EH (cell line): ENCODE measurements at regions not wholly inside any gene's neighbourhood (a gene's known extent, or its start where the extent isn't known, plus 50 kb on each side); places are given as distances from the start of the nearest gene placed in this dataset.
"Not testable (repeated sequence)": the region's sequence is repeated elsewhere in the genome, so short reads cannot be mapped to it uniquely, and the experiment has no call there.

Experiments
- DNase-seq: peaks from one replicate; pipeline ENCODE4 v3.0.0-alpha.2; 2015; ENCODE audit warnings: low read depth

DNA sequence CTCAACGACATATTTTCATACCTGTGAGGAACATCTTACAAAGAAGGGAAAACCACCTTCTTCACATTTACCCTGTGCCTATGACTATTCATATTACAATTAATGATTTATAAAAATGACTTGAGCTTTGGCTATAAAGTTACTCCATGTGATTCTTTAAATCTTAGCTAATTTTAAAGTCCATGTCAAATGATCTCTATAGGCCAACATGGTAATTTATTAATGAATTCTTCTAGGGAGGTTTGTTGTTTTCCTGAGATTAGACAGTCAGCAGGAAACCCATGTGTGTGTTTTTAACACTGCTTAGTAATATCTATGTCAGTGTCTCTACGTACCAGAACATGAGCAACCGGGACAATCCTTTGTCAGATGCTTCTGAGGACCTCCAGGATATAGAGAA is 307.3 kb downstream of the IPMK start:
- no peak for DNase-seq

DNA sequence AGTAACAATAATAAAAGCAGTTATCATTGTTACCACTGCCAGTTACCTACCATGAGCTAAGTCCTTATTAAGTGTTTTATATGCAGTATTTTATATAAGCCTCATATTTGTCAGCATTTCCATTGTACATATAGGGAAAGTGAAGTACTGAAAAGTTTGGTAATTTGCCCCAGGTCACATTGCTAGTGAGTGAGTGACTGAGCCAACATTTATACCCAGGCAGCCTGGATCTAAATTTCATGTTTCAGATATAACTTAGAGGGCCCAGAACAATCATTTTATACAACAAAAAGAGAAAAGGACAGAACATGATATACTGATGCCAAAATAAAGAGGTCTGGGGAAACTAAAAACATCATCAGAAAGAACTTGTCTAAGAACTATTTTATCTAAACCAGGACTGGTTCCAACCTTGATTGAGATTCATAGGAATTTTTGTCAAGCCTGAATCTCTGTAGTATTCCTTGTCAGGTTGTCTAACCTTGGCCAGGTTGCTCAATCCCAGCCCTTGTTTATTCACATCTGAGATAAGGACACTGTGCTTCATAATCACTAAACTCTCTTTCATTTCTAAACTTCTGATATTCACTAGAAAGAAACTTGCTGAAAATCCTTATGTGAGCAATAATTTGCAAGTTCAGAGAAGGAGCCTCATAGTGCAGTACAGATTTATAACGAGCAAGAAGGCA is 308.2 kb downstream of the IPMK start:
- no peak for DNase-seq

DNA sequence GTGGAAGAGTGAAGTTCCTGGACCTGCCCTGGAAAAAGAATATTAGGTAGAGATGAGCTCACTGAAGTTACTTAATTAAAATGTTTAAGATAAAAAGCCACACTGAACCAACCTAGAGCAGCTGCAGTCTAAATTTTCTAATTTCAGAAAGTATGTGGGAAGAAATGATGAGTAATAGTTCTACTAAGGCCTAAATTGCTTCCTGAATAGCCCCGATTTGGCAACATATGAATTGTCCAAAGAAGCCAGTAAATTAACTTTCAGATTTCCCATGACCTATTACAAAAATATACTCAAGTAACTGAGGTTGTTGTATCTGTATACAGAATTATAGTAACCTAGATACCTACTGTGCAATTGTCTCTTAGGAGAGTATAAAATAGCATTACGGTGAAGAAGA is 312.6 kb downstream of the IPMK start:
- DNase-seq: peak; percentile 79

DNA sequence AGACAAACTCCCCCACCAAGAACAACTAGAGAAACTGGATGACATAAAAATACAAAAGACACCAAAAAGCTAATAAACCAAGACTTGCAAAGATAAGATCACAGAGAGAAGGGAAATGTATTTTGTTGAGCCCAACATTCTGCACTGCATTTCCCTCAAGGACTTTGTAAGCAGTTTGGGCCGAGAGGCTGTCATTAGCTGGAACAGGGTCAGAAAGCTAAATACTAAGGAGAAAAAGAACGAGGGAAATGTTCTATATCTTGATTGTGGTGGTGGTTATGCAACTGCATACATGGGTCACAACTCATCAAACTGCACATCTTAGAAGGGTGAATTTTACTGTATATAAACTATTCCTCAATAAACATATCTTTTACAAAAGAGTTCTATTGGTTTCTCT is 315.0 kb downstream of the IPMK start:
- DNase-seq: peak; percentile 83

DNA sequence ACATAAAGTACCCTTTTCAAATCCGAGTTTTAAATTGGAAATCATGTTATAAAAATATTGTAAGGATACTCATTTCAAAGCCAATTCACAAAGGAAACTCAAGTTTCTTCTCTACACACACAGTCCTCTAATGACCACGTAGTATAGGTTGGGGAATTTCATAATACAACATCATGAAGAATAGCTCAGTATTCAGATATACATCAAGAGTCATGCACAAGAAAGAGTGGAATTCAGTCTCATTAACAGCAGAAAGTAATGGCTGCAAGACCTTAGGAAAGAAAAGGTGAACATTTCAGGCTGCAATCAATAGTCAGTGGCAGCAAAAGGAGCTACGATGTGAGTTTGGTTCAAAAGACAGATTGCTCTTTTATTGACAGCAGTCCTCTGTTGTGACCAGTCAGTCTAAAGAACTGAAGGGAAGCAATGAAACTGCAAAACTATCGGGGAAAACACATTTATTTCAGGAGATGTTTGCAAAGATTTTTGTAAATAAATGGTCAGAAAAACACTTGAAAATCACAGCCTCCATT is 317.2 kb downstream of the IPMK start:
- no peak for DNase-seq

DNA sequence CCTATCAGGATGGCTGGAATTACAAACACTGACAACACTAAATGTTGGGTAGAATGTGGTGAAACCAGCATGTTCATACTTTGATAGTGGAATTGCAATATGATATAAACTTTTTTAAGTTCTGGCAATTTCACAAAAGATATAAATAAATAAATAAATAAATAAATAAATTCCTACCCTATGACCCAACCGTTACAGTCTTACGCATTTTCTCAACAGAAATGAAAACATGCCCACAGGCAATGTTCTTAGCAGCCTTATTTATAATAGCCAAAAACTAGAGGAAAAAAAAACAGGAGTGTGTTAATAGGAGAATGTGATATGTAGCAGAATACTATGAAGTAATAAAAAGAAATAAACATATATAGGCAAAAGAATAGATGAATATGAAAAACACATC is 318.9 kb downstream of the IPMK start:
- peak; percentile 62 for DNase-seq

DNA sequence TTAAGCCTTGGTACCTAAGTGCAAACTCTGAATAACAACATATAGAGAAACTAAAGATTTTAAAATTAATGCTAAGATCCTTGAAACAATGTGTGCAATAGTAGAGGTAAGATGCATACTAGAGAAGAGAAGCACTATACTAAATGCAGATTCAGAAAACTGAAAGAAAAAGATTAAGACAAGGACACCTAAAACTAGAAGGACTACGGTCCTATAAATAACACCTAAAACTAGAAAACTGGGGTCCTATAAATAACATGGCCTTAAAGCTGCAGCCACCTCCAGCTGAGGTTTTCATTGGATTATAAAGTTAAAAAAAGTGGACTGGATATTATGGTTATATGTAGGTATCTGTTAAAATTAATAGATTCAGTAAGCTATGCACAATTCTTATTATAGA is 320.9 kb downstream of the IPMK start:
- DNase-seq: no peak

DNA sequence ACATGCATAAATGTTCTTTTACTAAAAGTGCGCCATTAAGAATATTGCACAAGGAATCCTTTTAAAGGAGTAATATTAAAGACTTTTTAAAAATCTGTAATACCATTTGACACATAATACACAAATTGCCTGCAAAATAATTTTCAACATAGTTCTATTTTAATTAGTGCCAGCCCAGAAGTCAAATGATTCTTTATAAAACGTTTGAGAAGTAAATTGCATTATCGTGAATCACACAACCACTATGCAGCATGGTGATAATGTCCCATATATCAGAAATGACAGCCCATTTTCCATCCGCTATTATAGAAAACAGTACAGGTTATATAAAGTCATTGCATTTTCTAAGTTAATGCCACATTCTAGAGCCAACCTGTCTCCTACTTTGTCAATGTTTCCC is 324.0 kb downstream of the IPMK start:
- no peak for DNase-seq

DNA sequence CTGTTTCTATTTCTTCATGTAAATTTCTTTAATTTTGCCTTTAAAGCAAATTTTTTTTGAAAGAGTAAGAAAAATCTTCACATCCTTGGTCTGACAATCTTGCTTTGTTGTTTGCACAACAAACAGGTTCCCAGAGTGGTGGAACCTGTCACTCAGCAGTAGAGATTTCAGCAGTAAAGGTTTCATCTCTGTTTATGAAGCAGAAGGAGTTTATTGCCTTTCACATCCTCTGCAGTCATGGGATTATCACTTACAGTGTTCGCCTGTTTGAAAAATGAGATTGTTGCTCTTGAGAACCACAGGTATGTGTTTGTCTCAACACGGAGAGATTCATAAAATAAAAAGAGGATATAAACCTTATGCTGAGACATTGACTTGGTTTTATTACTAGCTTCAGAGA is 342.6 kb downstream of the IPMK start:
- no peak for DNase-seq

DNA sequence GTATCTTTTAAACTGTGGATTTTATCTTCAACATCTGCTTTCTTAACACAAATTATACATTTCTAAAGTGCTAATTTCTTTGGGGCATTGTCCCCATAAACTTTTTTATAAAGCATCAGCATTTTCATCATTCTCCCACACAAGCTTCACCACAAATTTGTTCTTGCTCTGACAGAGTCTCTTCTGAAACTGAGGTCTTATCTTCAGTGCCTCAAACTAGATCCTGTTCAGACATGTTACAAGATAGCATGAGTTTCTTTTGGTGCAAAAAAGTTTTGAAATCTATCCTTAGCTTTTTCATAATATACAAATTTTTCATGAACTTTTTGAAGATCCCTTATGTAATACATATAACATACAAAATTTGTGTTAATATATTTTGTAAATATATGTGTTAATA is 346.6 kb downstream of the IPMK start:
- DNase-seq: no peak

DNA sequence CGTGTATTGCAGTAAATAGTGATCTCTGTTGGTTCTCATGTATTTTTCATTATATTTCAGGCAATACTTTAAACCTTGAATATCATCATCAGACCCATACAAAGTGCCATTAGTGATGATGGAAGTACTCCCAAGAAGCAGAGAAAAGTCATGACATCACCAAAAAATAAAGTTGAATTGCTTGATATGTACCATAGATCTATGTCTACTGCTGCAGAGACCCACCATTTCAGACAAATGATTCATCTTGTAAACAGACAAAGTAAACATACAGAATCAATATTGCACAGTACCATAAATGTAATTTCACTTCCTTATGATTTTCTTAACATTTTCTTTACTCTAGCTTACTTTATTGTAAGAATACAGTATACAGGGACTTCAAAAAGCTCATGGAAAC is 347.8 kb downstream of the IPMK start:
- no peak for DNase-seq

DNA sequence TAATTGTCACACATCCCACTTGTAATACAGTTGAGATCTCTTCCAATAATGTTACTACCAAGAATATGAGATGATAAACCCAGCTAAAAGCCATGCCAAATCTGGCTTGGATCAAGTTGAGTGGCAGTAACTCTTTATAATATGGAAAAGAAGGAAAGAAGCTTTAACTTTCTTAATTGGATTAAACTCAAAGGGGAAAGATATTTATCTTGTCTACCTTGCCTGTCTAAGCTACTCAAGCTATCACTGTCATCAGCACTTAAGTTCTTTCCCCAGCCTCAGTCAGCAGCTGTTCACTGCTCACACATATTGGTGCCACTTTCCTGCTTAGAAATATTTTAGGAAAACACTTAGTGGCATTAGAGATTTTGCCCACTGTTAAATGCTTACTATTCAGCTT is 350.7 kb downstream of the IPMK start:
- no peak for DNase-seq

DNA sequence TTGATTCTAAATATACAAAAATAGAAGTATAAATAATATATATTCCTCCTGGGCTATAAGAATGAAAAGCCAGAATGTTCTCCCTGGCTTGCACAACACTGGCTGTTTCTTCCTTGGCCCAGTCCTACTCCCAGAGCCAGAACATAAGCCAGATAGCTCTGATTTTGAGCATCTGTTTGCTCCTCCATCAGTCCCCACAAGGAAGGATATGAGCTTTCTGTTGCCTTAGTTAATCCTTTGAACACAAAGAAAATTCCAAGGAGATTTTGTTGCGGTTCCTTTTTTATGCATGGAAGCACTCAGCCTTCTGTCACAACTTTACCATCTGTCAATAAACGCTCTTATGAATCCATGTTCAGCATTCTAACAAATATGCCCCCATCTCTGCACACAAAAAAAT is 361.8 kb downstream of the IPMK start:
- no peak for DNase-seq

DNA sequence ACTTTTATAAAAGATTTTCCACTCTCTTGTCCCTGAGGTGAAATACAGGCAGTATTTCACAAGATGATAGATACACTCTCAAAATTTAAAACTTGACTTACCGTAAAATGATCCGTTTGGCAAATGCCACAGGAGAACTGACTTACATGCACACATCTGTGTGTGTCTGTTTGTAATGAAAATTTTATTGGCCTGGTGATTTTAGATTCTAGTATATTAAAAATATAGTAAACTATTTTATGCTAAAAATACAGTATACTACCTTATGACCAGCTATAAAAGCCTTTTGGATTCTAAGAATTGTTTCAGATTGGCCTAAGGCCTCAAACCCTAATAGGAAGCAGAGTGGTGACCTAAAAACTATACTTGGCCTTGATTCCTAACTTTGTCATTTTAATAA is 362.7 kb downstream of the IPMK start:
- DNase-seq: no peak

DNA sequence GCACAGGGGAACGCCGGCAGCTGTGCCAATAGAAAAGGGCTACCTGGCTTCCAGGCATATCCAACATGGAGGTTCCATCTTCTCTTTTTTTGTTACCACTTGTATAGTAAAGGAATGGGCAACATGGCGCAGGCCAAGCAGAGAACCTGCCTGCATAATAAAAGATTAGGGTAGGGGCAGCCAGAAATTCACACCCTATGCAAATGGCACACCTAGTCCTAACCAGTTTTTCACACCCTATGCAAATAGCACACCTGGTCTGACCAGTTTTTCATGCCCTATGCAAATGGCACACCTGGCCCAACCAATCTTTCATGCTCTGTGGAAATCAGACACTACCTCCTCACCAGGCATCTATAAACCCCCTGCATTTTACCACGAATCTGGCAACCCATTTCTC is 369.5 kb downstream of the IPMK start:
- DNase-seq: no peak

DNA sequence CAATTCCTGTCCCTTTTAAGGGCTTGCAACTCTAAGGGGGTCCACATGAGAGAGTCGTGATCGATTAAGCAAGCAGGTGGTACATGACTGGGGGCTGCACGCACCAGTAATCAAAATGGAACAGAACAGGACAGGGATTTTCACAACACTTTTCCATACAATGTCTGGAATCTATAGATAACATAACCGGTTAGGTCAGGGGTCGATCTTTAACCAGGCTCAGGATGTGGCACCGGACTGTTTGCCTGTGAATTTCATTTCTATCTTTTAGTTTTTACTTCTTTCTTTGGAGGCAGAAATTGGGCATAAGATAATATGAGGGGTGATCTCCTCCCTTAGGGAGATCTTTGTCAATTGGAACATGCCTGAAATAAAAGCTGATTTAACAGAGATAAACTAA is 370.1 kb downstream of the IPMK start:
- no peak for DNase-seq

DNA sequence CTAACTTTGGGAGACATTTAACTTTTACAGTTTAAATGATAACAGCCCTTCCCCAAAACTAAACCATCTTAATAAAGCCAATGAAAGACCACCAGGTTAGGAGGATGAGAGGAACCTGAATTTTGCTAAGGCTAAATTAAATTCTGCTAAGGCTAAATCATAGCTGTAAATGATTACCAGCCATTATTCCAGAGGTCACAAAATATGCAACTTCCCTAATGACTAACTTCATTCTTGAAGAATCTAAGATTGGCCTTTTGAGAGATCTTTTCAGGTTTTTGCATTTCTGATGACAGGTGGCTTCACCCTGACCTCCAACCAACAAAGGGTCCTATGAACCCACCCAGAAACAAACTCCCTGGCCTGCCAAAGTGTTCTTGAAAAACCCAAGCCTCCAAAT is 373.3 kb downstream of the IPMK start:
- no peak for DNase-seq

DNA sequence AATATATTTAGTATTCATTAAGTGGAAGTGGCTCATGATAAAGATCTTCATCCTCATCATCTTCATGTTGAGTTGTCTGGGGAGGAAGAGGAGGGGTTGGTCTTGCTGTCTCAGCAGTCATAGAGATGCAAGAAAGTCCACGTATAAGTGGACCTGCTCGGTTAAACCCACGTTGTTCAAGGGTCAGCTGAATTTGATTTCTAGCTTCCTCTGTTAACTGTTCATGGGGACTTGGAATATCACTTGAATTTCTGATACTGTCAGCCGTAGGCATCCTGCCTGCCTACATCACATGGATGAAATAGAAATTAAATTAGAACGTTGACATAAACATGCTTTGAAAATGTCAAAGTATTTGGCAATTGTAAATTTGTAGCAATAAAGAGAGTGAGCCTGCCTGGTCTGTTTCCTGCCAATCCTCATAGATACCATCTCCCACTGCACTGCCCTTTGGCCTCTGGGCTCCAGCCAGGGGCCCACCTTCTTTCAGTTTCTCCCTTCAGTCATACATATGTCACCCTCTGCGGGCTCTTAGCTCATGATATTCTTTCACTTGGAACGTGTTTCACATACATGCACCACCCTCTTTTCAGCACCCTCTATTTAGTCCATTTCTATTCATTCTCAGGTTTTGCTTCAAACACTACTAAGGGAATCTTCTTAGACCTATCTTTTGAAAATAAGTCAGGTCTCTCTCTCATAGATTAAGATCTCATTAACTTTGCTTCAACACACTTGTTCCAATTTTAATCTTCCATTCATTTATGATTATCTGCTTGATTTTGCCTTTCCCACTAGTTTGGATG is 376.3 kb downstream of the IPMK start:
- DNase-seq: no peak

DNA sequence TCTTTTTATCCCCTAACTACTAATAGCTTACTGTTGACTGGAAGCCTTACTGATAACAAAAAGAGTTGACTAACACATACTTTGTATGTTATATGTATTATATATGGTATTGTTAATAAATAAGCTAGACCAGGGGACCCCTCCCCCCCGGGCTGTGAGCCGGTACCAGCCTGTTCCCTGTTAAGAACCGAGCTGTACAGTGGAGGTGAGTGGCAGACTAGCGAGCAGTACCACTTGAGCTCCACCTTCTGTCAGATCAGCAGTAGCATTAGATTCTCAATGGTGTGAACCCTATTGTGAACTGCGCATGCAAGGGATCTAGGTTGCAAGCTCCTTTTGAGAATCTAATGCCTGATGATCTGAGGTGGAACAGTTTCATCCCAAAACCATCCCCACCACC is 377.0 kb downstream of the IPMK start:
- no peak for DNase-seq

DNA sequence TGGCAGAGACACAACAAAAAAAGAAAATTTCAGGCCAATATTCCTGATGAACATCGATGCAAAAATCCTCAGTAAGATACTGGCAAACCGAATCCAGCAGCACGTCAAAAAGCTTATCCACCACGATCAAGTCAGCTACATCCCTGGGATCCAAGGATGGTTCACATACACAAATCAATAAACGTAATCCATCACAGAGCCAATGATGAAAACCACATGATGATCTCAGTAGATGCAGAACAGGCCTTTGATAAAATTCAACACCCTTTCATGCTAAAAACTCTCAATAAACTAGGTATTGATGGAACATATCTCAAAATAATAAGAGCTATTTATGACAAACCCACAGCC is 382.1 kb downstream of the IPMK start:
- not testable (repeated sequence) for DNase-seq

DNA sequence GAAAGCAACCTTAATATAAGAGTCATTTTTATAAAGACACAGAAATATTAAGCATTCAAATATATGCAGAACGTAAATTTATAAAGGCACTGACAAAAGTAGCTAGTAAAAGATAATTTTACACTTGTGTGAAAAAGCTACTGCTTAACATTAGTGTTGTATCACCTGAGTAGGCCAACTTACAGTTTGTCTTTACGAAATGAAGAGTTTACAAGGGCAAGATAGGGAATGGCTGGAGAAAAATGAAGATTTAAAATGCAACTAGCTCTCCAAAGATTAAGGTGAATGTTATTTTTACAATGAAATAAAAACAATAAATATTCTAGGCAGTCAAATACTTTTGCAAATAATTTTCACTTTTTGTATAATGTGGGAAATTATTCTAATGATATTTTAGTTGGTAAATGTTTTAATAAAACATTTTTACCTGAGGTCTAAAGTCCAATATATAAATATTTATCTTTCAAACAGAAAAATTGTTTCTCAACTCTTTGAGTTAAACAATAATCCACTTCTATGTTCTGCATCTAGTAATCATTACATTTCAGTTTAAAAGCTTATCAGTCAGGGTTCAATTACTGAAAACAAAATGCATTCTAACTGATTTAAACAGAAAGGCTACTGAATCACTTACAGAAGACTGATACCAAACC is 382.6 kb downstream of the IPMK start:
- no peak for DNase-seq

DNA sequence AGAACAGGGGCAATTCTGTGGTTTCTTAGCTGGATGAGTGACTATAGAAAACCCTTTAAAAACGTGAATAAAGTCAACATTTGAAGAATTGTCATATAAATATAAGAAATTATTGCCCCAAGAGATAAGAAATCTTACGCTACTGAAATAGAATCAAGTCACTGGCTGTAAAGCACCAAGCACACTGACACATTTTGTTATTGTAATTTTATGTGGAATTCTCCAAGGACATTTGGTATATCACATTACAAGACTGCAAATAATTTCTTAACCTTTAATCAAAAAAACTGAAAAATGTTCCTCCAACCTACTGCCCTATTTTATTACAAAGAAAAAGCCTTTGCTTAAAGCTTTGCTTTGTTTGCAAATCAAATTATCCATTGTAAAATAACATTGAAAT is 383.3 kb downstream of the IPMK start:
- DNase-seq: no peak
